WTC11 (cell line): ENCODE measurements at regions not wholly inside any gene's neighbourhood (a gene's known extent, or its start where the extent isn't known, plus 50 kb on each side); places are given as distances from the start of the nearest gene placed in this dataset.
"Not testable (repeated sequence)": the region's sequence is repeated elsewhere in the genome, so short reads cannot be mapped to it uniquely, and the experiment has no call there.

Experiments
- ATAC-seq: fragments of 200-7000 bp; cut with Tn5 transposase; 2 replicates; pipeline ENCODE4 v1.10.0; 2021; ENCODE audit warnings: mild to moderate bottlenecking, moderate library complexity
- CTCF ChIA-PET: fragments of 300-600 bp; sonication (Branson Sonifier 250); formaldehyde crosslinking; loops from one replicate; lab custom pipeline; 2021; ENCODE audit warnings: antibody characterized with exemption; lab: Charles Lee
- POLR2A ChIA-PET: fragments of 350-600 bp; sonication (Branson Sonifier 250); formaldehyde crosslinking; loops from one replicate; lab custom pipeline; 2021; ENCODE audit warnings: antibody characterized with exemption; lab: Charles Lee
- DNase-seq: peaks from one replicate; pipeline ENCODE4 v3.0.0; 2021; ENCODE audit warnings: low spot score
- H3K27ac Mint-ChIP-seq: 2 replicates; pipeline ENCODE4 v1.8.0; 2021; ENCODE audit warnings: mixed read lengths
- H3K27me3 Mint-ChIP-seq: 2 replicates; pipeline ENCODE4 v1.8.0; 2021; ENCODE audit warnings: low read depth, mild to moderate bottlenecking, moderate library complexity, mixed read lengths
- H3K36me3 Mint-ChIP-seq: 2 replicates; pipeline ENCODE4 v1.8.0; 2021; ENCODE audit warnings: mixed read lengths
- H3K4me1 Mint-ChIP-seq: 2 replicates; pipeline ENCODE4 v1.8.0; 2022; ENCODE audit warnings: mixed read lengths
- H3K4me3 Mint-ChIP-seq: 2 replicates; pipeline ENCODE4 v1.8.0; 2021; ENCODE audit warnings: mild to moderate bottlenecking, moderate library complexity, mixed read lengths
- H3K9me3 Mint-ChIP-seq: 2 replicates; pipeline ENCODE4 v1.8.0; 2021; ENCODE audit warnings: mixed read lengths
- ESRRA ChIP-seq: sonication (generic); formaldehyde crosslinking; IDR thresholded peaks from 2 replicates; pipeline ENCODE4 v1.8.1; 2022; ENCODE audit warnings: mild to moderate bottlenecking, missing genetic modification reagents, borderline replicate concordance
- GRHL2 ChIP-seq: fragments of 250-450 bp; sonication (Bioruptor Pico); IDR thresholded peaks from 2 replicates; pipeline ENCODE4 v1.8.0; 2022; ENCODE audit warnings: mild to moderate bottlenecking, moderate library complexity; ENCODE audit not compliant: insufficient replicate concordance, severe bottlenecking
- MYBL2 ChIP-seq: sonication (generic); formaldehyde crosslinking; IDR thresholded peaks from 2 replicates; pipeline ENCODE4 v1.8.1; 2023; ENCODE audit warnings: mild to moderate bottlenecking, moderate library complexity, missing genetic modification reagents
- SMAD3 ChIP-seq: sonication (generic); formaldehyde crosslinking; IDR thresholded peaks from 2 replicates; pipeline ENCODE4 v1.8.0; 2022; ENCODE audit warnings: missing genetic modification reagents, mild to moderate bottlenecking, borderline replicate concordance
- TEAD1 ChIP-seq: sonication (generic); formaldehyde crosslinking; IDR thresholded peaks from 2 replicates; pipeline ENCODE4 v1.8.0; 2022; ENCODE audit warnings: mild to moderate bottlenecking, missing genetic modification reagents
- ZBTB21 ChIP-seq: sonication (generic); formaldehyde crosslinking; IDR thresholded peaks from 2 replicates; pipeline ENCODE4 v1.8.1; 2023; ENCODE audit warnings: mild to moderate bottlenecking, missing genetic modification reagents, borderline replicate concordance
- ZNF219 ChIP-seq: sonication (generic); formaldehyde crosslinking; IDR thresholded peaks from 2 replicates; pipeline ENCODE4 v1.8.0; 2023; ENCODE audit warnings: missing genetic modification reagents, mild to moderate bottlenecking, borderline replicate concordance
- TF ChIP-seq, protein P1 (sequence below): fragments of 250-450 bp; sonication (Bioruptor Pico); IDR thresholded peaks from 2 replicates; pipeline ENCODE4 v1.9.0; 2021; ENCODE audit warnings: mild to moderate bottlenecking
- TF ChIP-seq, protein P2 (sequence below): fragments of 250-450 bp; sonication (Bioruptor Pico); IDR thresholded peaks from 2 replicates; pipeline ENCODE4 v1.9.0; 2021; ENCODE audit warnings: mild to moderate bottlenecking, borderline replicate concordance
- TF ChIP-seq, protein P3 (sequence below): sonication (generic); formaldehyde crosslinking; IDR thresholded peaks from 2 replicates; pipeline ENCODE4 v1.8.0; 2022; ENCODE audit warnings: missing genetic modification reagents
- TF ChIP-seq, protein P4 (sequence below): sonication (generic); formaldehyde crosslinking; IDR thresholded peaks from 2 replicates; pipeline ENCODE4 v1.8.1; 2023; ENCODE audit warnings: mild to moderate bottlenecking, missing genetic modification reagents, borderline replicate concordance
- TF ChIP-seq, protein P5 (sequence below): fragments of 250-450 bp; sonication (Bioruptor Pico); IDR thresholded peaks from 2 replicates; pipeline ENCODE4 v2.1.2; 2022; ENCODE audit warnings: mild to moderate bottlenecking, moderate library complexity

DNA sequence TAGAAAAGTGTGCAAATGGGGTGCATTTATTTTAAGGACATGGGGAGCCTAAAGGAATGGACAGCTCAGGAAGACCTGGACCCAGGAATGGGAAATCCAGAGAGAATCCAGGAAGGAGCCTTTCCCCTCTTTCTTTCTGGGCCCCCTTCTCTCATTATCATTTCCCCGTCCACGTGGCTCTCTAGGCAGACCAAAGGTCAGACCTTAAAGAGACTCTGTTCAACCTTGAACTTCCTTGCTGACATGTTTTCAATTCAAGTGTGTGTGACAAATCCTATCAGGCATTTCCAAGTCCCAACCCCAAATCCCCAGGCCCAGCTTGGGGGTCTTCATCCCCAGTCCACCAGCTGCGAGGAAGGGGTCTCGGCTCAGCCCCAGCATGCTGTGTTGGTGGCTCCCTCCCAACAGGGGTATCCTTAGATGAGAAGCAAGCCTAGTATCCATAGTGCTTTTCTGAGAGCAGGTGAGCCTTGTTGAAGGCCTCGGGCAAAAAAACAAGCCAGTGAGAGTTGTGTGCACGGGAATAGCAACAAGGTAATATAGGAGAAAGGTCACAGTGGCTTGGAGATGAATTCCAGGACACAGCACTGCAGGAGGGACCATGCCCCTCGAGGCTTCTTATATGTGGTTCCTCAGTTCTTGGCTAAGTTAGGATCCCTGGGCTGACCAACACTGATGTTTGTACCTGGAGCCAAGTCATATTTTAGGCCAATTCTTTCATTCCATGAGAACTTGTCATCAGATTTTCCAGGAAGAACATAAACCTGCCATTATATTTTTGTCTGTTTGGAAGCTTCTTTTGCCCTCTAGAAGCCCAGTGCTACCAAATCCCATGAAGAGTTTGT lies 130.0 kb downstream of the ASB7 start (continued):
- no peak for TF ChIP-seq ESRRA

DNA sequence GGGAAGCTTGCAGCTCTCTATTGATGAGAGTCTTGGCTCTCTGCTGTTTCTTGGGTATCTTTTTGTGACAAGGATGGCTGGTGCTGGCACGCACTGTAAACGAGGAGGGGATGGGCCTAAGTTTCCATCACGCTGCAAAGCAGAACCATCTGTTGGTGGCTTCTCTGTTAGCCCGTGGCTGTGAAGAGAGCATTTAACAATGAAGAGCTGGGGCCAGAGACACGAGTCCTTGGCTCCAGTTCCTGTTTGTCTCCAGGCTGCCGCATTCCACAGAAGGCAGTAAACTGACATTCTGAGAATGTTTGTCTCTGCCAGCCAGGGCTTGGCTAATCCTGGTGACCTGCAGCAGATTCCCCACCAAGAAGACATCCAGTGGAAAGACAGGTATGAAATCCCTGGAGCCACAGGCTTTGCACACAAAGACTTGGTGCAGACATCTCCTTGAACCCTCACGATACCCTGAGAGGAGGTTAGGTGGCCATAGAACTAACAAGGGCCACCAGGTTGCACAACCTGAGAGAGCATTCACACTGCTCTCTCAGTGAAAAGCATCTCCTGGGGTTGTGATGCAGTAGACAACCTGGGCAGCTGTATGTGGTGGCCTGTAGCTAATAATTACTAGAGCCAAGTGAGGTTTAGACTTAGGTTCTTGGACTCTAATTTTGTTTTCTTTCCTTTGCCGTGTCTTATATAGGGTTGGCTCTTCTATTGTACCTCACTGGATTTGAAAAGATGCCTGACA lies 130.9 kb downstream of the ASB7 start:
- ATAC-seq, result no peak
- CTCF ChIA-PET, result interaction anchor here (1.1 to 1.3 kb wide), 2 partner anchors 140 to 275 kb away, joined by 3 read pairs; no protein-coding TSS in a partner anchor
- TF ChIP-seq, protein P1, sequence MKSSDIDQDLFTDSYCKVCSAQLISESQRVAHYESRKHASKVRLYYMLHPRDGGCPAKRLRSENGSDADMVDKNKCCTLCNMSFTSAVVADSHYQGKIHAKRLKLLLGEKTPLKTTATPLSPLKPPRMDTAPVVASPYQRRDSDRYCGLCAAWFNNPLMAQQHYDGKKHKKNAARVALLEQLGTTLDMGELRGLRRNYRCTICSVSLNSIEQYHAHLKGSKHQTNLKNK, result no peak
- TF ChIP-seq ZBTB21, result no peak
- no peak for TF ChIP-seq ZNF219 (CRISPR knock-in tag)
- TF ChIP-seq, protein P2, sequence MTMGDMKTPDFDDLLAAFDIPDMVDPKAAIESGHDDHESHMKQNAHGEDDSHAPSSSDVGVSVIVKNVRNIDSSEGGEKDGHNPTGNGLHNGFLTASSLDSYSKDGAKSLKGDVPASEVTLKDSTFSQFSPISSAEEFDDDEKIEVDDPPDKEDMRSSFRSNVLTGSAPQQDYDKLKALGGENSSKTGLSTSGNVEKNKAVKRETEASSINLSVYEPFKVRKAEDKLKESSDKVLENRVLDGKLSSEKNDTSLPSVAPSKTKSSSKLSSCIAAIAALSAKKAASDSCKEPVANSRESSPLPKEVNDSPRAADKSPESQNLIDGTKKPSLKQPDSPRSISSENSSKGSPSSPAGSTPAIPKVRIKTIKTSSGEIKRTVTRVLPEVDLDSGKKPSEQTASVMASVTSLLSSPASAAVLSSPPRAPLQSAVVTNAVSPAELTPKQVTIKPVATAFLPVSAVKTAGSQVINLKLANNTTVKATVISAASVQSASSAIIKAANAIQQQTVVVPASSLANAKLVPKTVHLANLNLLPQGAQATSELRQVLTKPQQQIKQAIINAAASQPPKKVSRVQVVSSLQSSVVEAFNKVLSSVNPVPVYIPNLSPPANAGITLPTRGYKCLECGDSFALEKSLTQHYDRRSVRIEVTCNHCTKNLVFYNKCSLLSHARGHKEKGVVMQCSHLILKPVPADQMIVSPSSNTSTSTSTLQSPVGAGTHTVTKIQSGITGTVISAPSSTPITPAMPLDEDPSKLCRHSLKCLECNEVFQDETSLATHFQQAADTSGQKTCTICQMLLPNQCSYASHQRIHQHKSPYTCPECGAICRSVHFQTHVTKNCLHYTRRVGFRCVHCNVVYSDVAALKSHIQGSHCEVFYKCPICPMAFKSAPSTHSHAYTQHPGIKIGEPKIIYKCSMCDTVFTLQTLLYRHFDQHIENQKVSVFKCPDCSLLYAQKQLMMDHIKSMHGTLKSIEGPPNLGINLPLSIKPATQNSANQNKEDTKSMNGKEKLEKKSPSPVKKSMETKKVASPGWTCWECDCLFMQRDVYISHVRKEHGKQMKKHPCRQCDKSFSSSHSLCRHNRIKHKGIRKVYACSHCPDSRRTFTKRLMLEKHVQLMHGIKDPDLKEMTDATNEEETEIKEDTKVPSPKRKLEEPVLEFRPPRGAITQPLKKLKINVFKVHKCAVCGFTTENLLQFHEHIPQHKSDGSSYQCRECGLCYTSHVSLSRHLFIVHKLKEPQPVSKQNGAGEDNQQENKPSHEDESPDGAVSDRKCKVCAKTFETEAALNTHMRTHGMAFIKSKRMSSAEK (CRISPR knock-in tag), result no peak
- no peak for TF ChIP-seq SMAD3 (CRISPR knock-in tag)
- TF ChIP-seq GRHL2 (CRISPR knock-in tag), result no peak
- TF ChIP-seq, protein P3, sequence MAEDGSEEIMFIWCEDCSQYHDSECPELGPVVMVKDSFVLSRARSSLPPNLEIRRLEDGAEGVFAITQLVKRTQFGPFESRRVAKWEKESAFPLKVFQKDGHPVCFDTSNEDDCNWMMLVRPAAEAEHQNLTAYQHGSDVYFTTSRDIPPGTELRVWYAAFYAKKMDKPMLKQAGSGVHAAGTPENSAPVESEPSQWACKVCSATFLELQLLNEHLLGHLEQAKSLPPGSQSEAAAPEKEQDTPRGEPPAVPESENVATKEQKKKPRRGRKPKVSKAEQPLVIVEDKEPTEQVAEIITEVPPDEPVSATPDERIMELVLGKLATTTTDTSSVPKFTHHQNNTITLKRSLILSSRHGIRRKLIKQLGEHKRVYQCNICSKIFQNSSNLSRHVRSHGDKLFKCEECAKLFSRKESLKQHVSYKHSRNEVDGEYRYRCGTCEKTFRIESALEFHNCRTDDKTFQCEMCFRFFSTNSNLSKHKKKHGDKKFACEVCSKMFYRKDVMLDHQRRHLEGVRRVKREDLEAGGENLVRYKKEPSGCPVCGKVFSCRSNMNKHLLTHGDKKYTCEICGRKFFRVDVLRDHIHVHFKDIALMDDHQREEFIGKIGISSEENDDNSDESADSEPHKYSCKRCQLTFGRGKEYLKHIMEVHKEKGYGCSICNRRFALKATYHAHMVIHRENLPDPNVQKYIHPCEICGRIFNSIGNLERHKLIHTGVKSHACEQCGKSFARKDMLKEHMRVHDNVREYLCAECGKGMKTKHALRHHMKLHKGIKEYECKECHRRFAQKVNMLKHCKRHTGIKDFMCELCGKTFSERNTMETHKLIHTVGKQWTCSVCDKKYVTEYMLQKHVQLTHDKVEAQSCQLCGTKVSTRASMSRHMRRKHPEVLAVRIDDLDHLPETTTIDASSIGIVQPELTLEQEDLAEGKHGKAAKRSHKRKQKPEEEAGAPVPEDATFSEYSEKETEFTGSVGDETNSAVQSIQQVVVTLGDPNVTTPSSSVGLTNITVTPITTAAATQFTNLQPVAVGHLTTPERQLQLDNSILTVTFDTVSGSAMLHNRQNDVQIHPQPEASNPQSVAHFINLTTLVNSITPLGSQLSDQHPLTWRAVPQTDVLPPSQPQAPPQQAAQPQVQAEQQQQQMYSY (CRISPR knock-in tag), result no peak
- H3K27me3 Mint-ChIP-seq, result no peaks in the 10 kb centered on the region; the same call in 1 of the 2 replicates
- H3K27ac Mint-ChIP-seq, result no peak overlapping the region
- no peak overlapping the region for H3K4me3 Mint-ChIP-seq
- no peak for DNase-seq
- peaks cover 6% of the 10 kb centered on the region; the same call in 1 of the 2 replicates for H3K9me3 Mint-ChIP-seq
- no peaks in the 10 kb centered on the region for H3K4me1 Mint-ChIP-seq
- POLR2A ChIA-PET, result no interaction called here
- no peaks in the 10 kb centered on the region for H3K36me3 Mint-ChIP-seq

DNA sequence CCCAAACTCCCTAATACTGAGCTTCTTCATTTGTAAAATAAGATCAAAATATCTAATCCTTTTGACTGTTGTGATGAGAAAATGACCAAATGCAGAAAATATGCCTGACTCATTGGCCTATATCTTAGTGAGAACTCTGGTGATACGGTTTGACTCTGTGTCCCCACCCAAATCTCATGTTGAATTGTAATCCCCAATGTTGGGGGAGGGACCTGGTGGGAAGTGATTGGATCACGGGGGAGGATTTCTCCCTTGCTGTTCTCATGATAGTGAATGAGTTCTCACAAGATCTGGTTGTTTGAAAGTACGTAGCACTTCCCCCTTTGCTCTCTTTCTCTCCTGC lies 131.4 kb downstream of the ASB7 start:
- not testable (repeated sequence) for H3K9me3 Mint-ChIP-seq

DNA sequence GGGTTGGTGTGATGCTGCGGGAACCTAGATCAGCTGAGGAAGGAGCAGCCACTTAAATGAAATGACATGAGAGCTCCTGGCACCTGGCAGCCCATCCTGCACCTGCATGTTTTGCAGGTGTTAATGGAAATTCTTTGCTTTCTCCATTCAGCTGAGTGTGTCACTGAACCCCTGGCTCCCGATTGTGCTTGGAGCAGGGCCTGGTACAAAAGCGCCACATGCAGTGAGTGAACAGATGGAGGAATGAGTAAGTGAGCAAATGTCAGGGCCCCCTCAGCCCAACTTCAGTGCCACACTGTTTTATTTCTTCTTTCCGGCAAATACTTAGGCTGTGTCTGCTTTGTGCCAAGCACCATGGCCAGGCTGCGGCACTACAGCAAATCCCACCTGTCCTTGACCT lies 132.2 kb downstream of the ASB7 start:
- peaks cover 6% of the 10 kb centered on the region; the same call in 1 of the 2 replicates for H3K9me3 Mint-ChIP-seq
- POLR2A ChIA-PET, result no interaction called here
- CTCF ChIA-PET, result interaction anchor here (0.9 to 1.4 kb wide), 3 partner anchors 115 to 137 kb away, joined by 3 to 5 read pairs (median 4); no protein-coding TSS in a partner anchor
- no peaks in the 10 kb centered on the region; the same call in 1 of the 2 replicates for H3K27me3 Mint-ChIP-seq
- ATAC-seq, result no peak
- TF ChIP-seq TEAD1 (CRISPR knock-in tag) (no peak), MYBL2 (CRISPR knock-in tag) (no peak), SMAD3 (CRISPR knock-in tag) (no peak)
- TF ChIP-seq, protein P4, sequence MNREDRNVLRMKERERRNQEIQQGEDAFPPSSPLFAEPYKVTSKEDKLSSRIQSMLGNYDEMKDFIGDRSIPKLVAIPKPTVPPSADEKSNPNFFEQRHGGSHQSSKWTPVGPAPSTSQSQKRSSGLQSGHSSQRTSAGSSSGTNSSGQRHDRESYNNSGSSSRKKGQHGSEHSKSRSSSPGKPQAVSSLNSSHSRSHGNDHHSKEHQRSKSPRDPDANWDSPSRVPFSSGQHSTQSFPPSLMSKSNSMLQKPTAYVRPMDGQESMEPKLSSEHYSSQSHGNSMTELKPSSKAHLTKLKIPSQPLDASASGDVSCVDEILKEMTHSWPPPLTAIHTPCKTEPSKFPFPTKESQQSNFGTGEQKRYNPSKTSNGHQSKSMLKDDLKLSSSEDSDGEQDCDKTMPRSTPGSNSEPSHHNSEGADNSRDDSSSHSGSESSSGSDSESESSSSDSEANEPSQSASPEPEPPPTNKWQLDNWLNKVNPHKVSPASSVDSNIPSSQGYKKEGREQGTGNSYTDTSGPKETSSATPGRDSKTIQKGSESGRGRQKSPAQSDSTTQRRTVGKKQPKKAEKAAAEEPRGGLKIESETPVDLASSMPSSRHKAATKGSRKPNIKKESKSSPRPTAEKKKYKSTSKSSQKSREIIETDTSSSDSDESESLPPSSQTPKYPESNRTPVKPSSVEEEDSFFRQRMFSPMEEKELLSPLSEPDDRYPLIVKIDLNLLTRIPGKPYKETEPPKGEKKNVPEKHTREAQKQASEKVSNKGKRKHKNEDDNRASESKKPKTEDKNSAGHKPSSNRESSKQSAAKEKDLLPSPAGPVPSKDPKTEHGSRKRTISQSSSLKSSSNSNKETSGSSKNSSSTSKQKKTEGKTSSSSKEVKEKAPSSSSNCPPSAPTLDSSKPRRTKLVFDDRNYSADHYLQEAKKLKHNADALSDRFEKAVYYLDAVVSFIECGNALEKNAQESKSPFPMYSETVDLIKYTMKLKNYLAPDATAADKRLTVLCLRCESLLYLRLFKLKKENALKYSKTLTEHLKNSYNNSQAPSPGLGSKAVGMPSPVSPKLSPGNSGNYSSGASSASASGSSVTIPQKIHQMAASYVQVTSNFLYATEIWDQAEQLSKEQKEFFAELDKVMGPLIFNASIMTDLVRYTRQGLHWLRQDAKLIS (CRISPR knock-in tag), result no peak
- TF ChIP-seq, protein P5, sequence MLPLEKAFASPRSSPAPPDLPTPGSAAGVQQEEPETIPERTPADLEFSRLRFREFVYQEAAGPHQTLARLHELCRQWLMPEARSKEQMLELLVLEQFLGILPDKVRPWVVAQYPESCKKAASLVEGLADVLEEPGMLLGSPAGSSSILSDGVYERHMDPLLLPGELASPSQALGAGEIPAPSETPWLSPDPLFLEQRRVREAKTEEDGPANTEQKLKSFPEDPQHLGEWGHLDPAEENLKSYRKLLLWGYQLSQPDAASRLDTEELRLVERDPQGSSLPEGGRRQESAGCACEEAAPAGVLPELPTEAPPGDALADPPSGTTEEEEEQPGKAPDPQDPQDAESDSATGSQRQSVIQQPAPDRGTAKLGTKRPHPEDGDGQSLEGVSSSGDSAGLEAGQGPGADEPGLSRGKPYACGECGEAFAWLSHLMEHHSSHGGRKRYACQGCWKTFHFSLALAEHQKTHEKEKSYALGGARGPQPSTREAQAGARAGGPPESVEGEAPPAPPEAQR, result no peak
- H3K27ac Mint-ChIP-seq, result no peak overlapping the region
- H3K36me3 Mint-ChIP-seq, result no peaks in the 10 kb centered on the region
- no peaks in the 10 kb centered on the region for H3K4me1 Mint-ChIP-seq
- no peak for DNase-seq
- H3K4me3 Mint-ChIP-seq, result no peak overlapping the region

More for the DNA sequence above, 131.4 kb downstream of the ASB7 start:
- H3K4me3 Mint-ChIP-seq, H3K27ac Mint-ChIP-seq, ATAC-seq, H3K36me3 Mint-ChIP-seq, POLR2A ChIA-PET, H3K27me3 Mint-ChIP-seq, DNase-seq, H3K4me1 Mint-ChIP-seq: not testable (repeated sequence)
- CTCF ChIA-PET, result interaction anchor here (1.1 kb wide), 2 partner anchors 132 to 139 kb away, joined by 3 read pairs; no protein-coding TSS in a partner anchor
